ENCODE measurements at regions not wholly inside any gene's neighbourhood (a gene's known extent, or its start where the extent isn't known, plus 50 kb on each side); places are given as distances from the start of the nearest gene placed in this dataset.

GRCh38 chr1:221907166-221907932 lies 165.5 kb upstream of the DUSP10 start:
- ATAC-seq (ENCODE audit: poor library complexity) (peak; percentile 53), DNase-seq (no peak)
- intact Hi-C loops (cut with DNase I), result loop anchor here (10.0 kb wide), 1 partner anchor 53 kb away; no protein-coding TSS in a partner anchor

GRCh38 chr1:221905802-221906201 lies 163.9 kb upstream of the DUSP10 start:
- intact Hi-C loops (cut with DNase I), result loop anchor here (10.0 kb wide), 1 partner anchor 51 kb away; no protein-coding TSS in a partner anchor
- DNase-seq, result no peak

GRCh38 chr1:221904319-221904718 lies 162.4 kb upstream of the DUSP10 start:
- intact Hi-C loops (cut with DNase I), result loop anchor here (10.0 kb wide), 1 partner anchor 50 kb away; no protein-coding TSS in a partner anchor
- no peak for ATAC-seq (ENCODE audit: poor library complexity)
- no peak for DNase-seq

More at GRCh38 chr1:221905802-221906201, 163.9 kb upstream of the DUSP10 start:
- no peak for ATAC-seq (ENCODE audit: poor library complexity)

- DNase-seq (no peak), ATAC-seq (ENCODE audit: poor library complexity) (no peak)
- intact Hi-C loops (cut with DNase I), result loop anchor here (10.0 kb wide), 1 partner anchor 49 kb away; no protein-coding TSS in a partner anchor
Measured at GRCh38 chr1:221903594-221903993, 161.7 kb upstream of the DUSP10 start.

- no peak for ATAC-seq (ENCODE audit: poor library complexity)
- DNase-seq, result no peak
- intact Hi-C loops (cut with DNase I), result loop anchor here (10.0 kb wide), 1 partner anchor 48 kb away; no protein-coding TSS in a partner anchor
Measured at GRCh38 chr1:221902961-221903360, 161.1 kb upstream of the DUSP10 start.

- no peak for DNase-seq
- ATAC-seq (ENCODE audit: poor library complexity), result no peak
- intact Hi-C loops (cut with DNase I), result loop anchor here (10.0 kb wide), 1 partner anchor 46 kb away; no protein-coding TSS in a partner anchor
Measured at GRCh38 chr1:221900678-221901077, 158.8 kb upstream of the DUSP10 start.

GRCh38 chr1:221897321-221897721 lies 155.4 kb upstream of the DUSP10 start:
- no peak for ATAC-seq (ENCODE audit: poor library complexity)
- DNase-seq, result no peak
- intact Hi-C loops (cut with DNase I), result no loop called here

GRCh38 chr1:221892301-221892830 lies 150.5 kb upstream of the DUSP10 start:
- DNase-seq, result no peak
- peak; percentile 43 for ATAC-seq (ENCODE audit: poor library complexity)
- intact Hi-C loops (cut with DNase I), result no loop called here

- ATAC-seq (ENCODE audit: poor library complexity), result peak; percentile 69
- intact Hi-C loops (cut with DNase I), result no loop called here
- no peak for DNase-seq
Measured at GRCh38 chr1:221891708-221892107, 149.8 kb upstream of the DUSP10 start.

- no peak for DNase-seq
- no peak for ATAC-seq (ENCODE audit: poor library complexity)
- intact Hi-C loops (cut with DNase I), result loop anchor here (10.0 kb wide), 1 partner anchor 114 kb away; no protein-coding TSS in a partner anchor
Measured at GRCh38 chr1:221888801-221889200, 146.9 kb upstream of the DUSP10 start.

- intact Hi-C loops (cut with DNase I), result loop anchor here (10.0 kb wide), 1 partner anchor 113 kb away; no protein-coding TSS in a partner anchor
- ATAC-seq (ENCODE audit: poor library complexity), result no peak
- no peak for DNase-seq
Measured at GRCh38 chr1:221888218-221888617, 146.3 kb upstream of the DUSP10 start.

GRCh38 chr1:221887758-221888157 lies 145.9 kb upstream of the DUSP10 start:
- intact Hi-C loops (cut with DNase I), result loop anchor here (10.0 kb wide), 1 partner anchor 113 kb away; no protein-coding TSS in a partner anchor
- ATAC-seq (ENCODE audit: poor library complexity), result no peak
- no peak for DNase-seq

- DNase-seq, result no peak
- ATAC-seq (ENCODE audit: poor library complexity), result no peak
- intact Hi-C loops (cut with DNase I), result loop anchor here (10.0 kb wide), 1 partner anchor 113 kb away; no protein-coding TSS in a partner anchor
Measured at GRCh38 chr1:221887415-221887746, 145.5 kb upstream of the DUSP10 start.

- intact Hi-C loops (cut with DNase I), result loop anchor here (10.0 kb wide), 1 partner anchor 112 kb away; no protein-coding TSS in a partner anchor
- DNase-seq (peak; percentile 77), ATAC-seq (ENCODE audit: poor library complexity) (peak; percentile 90)
Measured at GRCh38 chr1:221886743-221887414, 145.0 kb upstream of the DUSP10 start.

GRCh38 chr1:221886311-221886710 lies 144.4 kb upstream of the DUSP10 start:
- intact Hi-C loops (cut with DNase I), result loop anchor here (10.0 kb wide), 1 partner anchor 112 kb away; no protein-coding TSS in a partner anchor
- ATAC-seq (ENCODE audit: poor library complexity) (no peak), DNase-seq (no peak)

- DNase-seq (no peak), ATAC-seq (ENCODE audit: poor library complexity) (no peak)
- intact Hi-C loops (cut with DNase I), result loop anchor here (10.0 kb wide), 1 partner anchor 110 kb away; no protein-coding TSS in a partner anchor
Measured at GRCh38 chr1:221884821-221885220, 142.9 kb upstream of the DUSP10 start.

- intact Hi-C loops (cut with DNase I), result loop anchor here (10.0 kb wide), 1 partner anchor 107 kb away; no protein-coding TSS in a partner anchor
- ATAC-seq (ENCODE audit: poor library complexity), result no peak
- no peak for DNase-seq
Measured at GRCh38 chr1:221881805-221882581, 140.1 kb upstream of the DUSP10 start.

GRCh38 chr1:221880182-221880581 lies 138.3 kb upstream of the DUSP10 start:
- no peak for ATAC-seq (ENCODE audit: poor library complexity)
- intact Hi-C loops (cut with DNase I), result loop anchor here (10.0 kb wide), 1 partner anchor 105 kb away; no protein-coding TSS in a partner anchor
- DNase-seq, result no peak
